PC-3 (cell line): ENCODE measurements at regions not wholly inside any gene's neighbourhood (a gene's known extent, or its start where the extent isn't known, plus 50 kb on each side); places are given as distances from the start of the nearest gene placed in this dataset.

ENCODE experiments used
- ATAC-seq: fragments of 200-7000 bp; cut with Tn5 transposase; 2 replicates; pipeline ENCODE4 v1.9.1; 2020; ENCODE audit warnings: mild to moderate bottlenecking, moderate library complexity
- BruUV-seq: library from RNA; stranded (reverse); fragments of 400-500 nt; replicated peaks from 2 replicates; lab custom pipeline; 2021; lab: Mats Ljungman, UMichigan
- CTCF ChIA-PET: fragments of 300-600 bp; sonication (Branson Sonifier 250); formaldehyde crosslinking; loops from one replicate; lab custom pipeline; 2022; ENCODE audit warnings: antibody characterized with exemption; lab: Charles Lee
- POLR2A ChIA-PET: fragments of 300-600 bp; sonication (Branson Sonifier 250); formaldehyde crosslinking; loops from one replicate; lab custom pipeline; 2022; ENCODE audit warnings: antibody characterized with exemption; ENCODE audit not compliant: unreplicated experiment; lab: Charles Lee
- DNase-seq: peaks from one replicate; pipeline ENCODE4 v3.0.0-alpha.2; 2015
- H2AFZ ChIP-seq: fragments of 300-600 bp; sonication (generic); 2 replicates; pipeline ENCODE4 v1.6.0; 2016; ENCODE audit warnings: antibody characterized with exemption, low read length
- H3F3A ChIP-seq: fragments of 300-600 bp; sonication (generic); one replicate; pipeline ENCODE4 v1.6.0; 2017; ENCODE audit warnings: antibody characterized with exemption, low read length, control low read depth, mild to moderate bottlenecking; ENCODE audit not compliant: unreplicated experiment
- H3K27ac ChIP-seq: fragments of 300-600 bp; sonication (generic); 2 replicates; pipeline ENCODE4 v1.5.1; 2016; ENCODE audit warnings: mild to moderate bottlenecking, low read length
- H3K27me3 ChIP-seq: fragments of 300-600 bp; sonication (generic); 2 replicates; pipeline ENCODE4 v1.6.1; 2016; ENCODE audit warnings: low read length, mixed read lengths
- H3K36me3 ChIP-seq: fragments of 300-600 bp; sonication (generic); 2 replicates; pipeline ENCODE4 v1.6.1; 2016; ENCODE audit warnings: low read depth, mixed run types, low read length, mixed read lengths
- H3K4me1 ChIP-seq: fragments of 300-600 bp; sonication (generic); 2 replicates; pipeline ENCODE4 v1.5.1; 2016; ENCODE audit warnings: low read length; ENCODE audit not compliant: insufficient read depth
- H3K4me2 ChIP-seq: fragments of 300-600 bp; sonication (generic); 2 replicates; pipeline ENCODE4 v1.6.0; 2016; ENCODE audit warnings: low read length
- H3K4me3 ChIP-seq: fragments of 300-600 bp; sonication (generic); 2 replicates; pipeline ENCODE4 v1.5.1; 2016; ENCODE audit warnings: mild to moderate bottlenecking, low read length, mixed read lengths
- H3K79me2 ChIP-seq: fragments of 300-600 bp; sonication (generic); 2 replicates; pipeline ENCODE4 v1.6.1; 2017; ENCODE audit warnings: low read length, mixed read lengths
- H3K9ac ChIP-seq: fragments of 300-600 bp; sonication (generic); 2 replicates; pipeline ENCODE4 v1.6.0; 2016; ENCODE audit warnings: mild to moderate bottlenecking, low read length
- H3K9me2 ChIP-seq: fragments of 300-600 bp; sonication (generic); replicated peaks from 2 replicates; pipeline ENCODE4 v1.6.1; 2016; ENCODE audit warnings: mixed run types, low read length, mixed read lengths
- H3K9me3 ChIP-seq: fragments of 300-600 bp; sonication (generic); 2 replicates; pipeline ENCODE4 v1.6.1; 2016; ENCODE audit warnings: low read length, mixed read lengths
- H4K20me1 ChIP-seq: fragments of 300-600 bp; sonication (generic); 2 replicates; pipeline ENCODE4 v1.6.1; 2016; ENCODE audit warnings: low read length, mixed read lengths
- CTCF ChIP-seq: fragments of 300-600 bp; sonication (generic); conservative IDR thresholded peaks from 2 replicates; pipeline ENCODE4 v1.5.1; 2017; ENCODE audit warnings: antibody characterized with exemption, low read depth, mild to moderate bottlenecking, low read length
- EZH2 ChIP-seq: fragments of 300-600 bp; sonication (generic); IDR thresholded peaks from one replicate; pipeline ENCODE4 v1.6.1; 2017; ENCODE audit warnings: antibody characterized with exemption, mild to moderate bottlenecking, low read length; ENCODE audit not compliant: unreplicated experiment
- EZH2phosphoT487 ChIP-seq: fragments of 300-600 bp; sonication (generic); IDR thresholded peaks from 2 replicates; pipeline ENCODE4 v1.6.1; 2018; ENCODE audit warnings: mild to moderate bottlenecking, antibody characterized with exemption, low read length, borderline replicate concordance
- intact Hi-C: fragments of 100-400 bp; cut with micrococcal nuclease; formaldehyde crosslinking; loops from 2 replicates; pipeline ENCODE4 v1.9.0; 2023

- intact Hi-C loops, result no loop called here
- Histone ChIP-seq H3K79me2 (no peaks in the 10 kb centered on the region), H4K20me1 (no peaks in the 10 kb centered on the region), H3K27me3 (no peaks in the 10 kb centered on the region), H2AFZ (no peak overlapping the region), H3K27ac (no peak overlapping the region), H3K36me3 (no peaks in the 10 kb centered on the region), H3K4me2 (no peak overlapping the region), H3K4me1 (no peaks in the 10 kb centered on the region), H3K9me3 (0 out of 2 replicates have a peak, but pooled peaks cover 8% of the 10 kb centered on the region), H3F3A (no peaks in the 10 kb centered on the region), H3K9me2 (no peaks in the 10 kb centered on the region), H3K4me3 (no peak overlapping the region), H3K9ac (no peak overlapping the region)
- TF ChIP-seq EZH2 (no peak), CTCF (no peak), EZH2phosphoT487 (no peak)
- no peak for DNase-seq
- no peak for ATAC-seq
- CTCF ChIA-PET, result no interaction called here
- POLR2A ChIA-PET, result no interaction called here
- no TSS peak for BruUV-seq
These were observed 560.8 kb upstream of the LARGE1 start for GRCh38 chr22:34481090-34481489.

GRCh38 chr22:34486381-34486780 lies 566.1 kb upstream of the LARGE1 start:
- BruUV-seq, result no TSS peak
- no peak for ATAC-seq
- Histone ChIP-seq H3K4me1 (no peaks in the 10 kb centered on the region), H3K36me3 (no peaks in the 10 kb centered on the region), H3F3A (no peaks in the 10 kb centered on the region), H3K79me2 (no peaks in the 10 kb centered on the region), H3K27me3 (no peaks in the 10 kb centered on the region), H3K4me3 (no peak overlapping the region), H3K4me2 (no peak overlapping the region), H4K20me1 (no peaks in the 10 kb centered on the region), H3K9me2 (no peaks in the 10 kb centered on the region), H3K27ac (no peak overlapping the region), H3K9ac (no peak overlapping the region), H2AFZ (no peak overlapping the region), H3K9me3 (no peaks in the 10 kb centered on the region)
- no peak for DNase-seq
- no peak for TF ChIP-seq CTCF
- TF ChIP-seq EZH2, result no peak
- ChIA-PET POLR2A (no interaction called here), CTCF (no interaction called here)
- intact Hi-C loops, result no loop called here

GRCh38 chr22:34489861-34490260 lies 569.6 kb upstream of the LARGE1 start:
- H3K27ac ChIP-seq, result no peak overlapping the region
- ChIA-PET CTCF (no interaction called here), POLR2A (no interaction called here)
- no peaks in the 10 kb centered on the region for H3K4me1 ChIP-seq
- TF ChIP-seq CTCF (no peak), EZH2phosphoT487 (no peak), EZH2 (no peak)
- H4K20me1 ChIP-seq, result no peaks in the 10 kb centered on the region
- H3K9ac ChIP-seq, result no peak overlapping the region
- H3K4me3 ChIP-seq, result no peak overlapping the region
- no peak overlapping the region for H3K4me2 ChIP-seq
- no peaks in the 10 kb centered on the region for H3F3A ChIP-seq
- intact Hi-C loops, result no loop called here
- BruUV-seq, result no TSS peak
- H3K79me2 ChIP-seq, result no peaks in the 10 kb centered on the region
- no peaks in the 10 kb centered on the region for H3K36me3 ChIP-seq
- H3K27me3 ChIP-seq, result no peaks in the 10 kb centered on the region
- ATAC-seq (no peak), DNase-seq (no peak)
- H3K9me2 ChIP-seq, result no peaks in the 10 kb centered on the region
- H2AFZ ChIP-seq, result no peak overlapping the region
- H3K9me3 ChIP-seq, result no peaks in the 10 kb centered on the region
